ENCODE measurements at regions not wholly inside any gene's neighbourhood (a gene's known extent, or its start where the extent isn't known, plus 50 kb on each side); places are given as distances from the start of the nearest gene placed in this dataset.

DNA sequence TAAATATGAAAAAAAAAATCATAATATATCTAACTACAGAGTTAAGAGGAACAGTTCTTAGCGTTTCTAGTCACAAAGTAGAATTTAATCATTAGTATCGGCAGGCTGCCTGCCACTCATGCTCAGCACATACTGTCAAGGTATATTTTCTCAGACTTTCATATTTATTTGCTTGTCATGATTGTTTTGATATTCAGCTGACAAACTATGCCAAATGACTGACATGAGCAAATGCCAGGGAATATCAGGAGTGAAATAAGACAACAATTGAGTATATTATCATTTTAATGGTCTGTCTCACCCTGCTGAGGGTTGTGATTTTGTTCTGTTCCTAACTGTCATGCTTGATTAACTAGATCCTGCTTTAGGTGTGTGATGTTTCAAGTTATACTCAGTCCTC is 395.0 kb upstream of the SPOCK3 start:
- TF ChIP-seq, protein P1, sequence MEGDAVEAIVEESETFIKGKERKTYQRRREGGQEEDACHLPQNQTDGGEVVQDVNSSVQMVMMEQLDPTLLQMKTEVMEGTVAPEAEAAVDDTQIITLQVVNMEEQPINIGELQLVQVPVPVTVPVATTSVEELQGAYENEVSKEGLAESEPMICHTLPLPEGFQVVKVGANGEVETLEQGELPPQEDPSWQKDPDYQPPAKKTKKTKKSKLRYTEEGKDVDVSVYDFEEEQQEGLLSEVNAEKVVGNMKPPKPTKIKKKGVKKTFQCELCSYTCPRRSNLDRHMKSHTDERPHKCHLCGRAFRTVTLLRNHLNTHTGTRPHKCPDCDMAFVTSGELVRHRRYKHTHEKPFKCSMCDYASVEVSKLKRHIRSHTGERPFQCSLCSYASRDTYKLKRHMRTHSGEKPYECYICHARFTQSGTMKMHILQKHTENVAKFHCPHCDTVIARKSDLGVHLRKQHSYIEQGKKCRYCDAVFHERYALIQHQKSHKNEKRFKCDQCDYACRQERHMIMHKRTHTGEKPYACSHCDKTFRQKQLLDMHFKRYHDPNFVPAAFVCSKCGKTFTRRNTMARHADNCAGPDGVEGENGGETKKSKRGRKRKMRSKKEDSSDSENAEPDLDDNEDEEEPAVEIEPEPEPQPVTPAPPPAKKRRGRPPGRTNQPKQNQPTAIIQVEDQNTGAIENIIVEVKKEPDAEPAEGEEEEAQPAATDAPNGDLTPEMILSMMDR (optimal IDR thresholded peaks at IDR 0.05 in 1 of 3, IDR thresholded peaks at IDR 0.05 in 1 of 3, conservative IDR thresholded peaks at IDR 0.05 in 1 of 3; ENCODE audit: extremely low read depth in 1 of 3, insufficient read depth in 2 of 3, low read length in 3 of 3), result no peak
- no peak for TF ChIP-seq EZH2 (IDR thresholded peaks at IDR 0.05; ENCODE audit: low read length)

Measured in keratinocyte (primary cell).